ENCODE measurements at regions not wholly inside any gene's neighbourhood (a gene's known extent, or its start where the extent isn't known, plus 50 kb on each side); places are given as distances from the start of the nearest gene placed in this dataset.

DNA sequence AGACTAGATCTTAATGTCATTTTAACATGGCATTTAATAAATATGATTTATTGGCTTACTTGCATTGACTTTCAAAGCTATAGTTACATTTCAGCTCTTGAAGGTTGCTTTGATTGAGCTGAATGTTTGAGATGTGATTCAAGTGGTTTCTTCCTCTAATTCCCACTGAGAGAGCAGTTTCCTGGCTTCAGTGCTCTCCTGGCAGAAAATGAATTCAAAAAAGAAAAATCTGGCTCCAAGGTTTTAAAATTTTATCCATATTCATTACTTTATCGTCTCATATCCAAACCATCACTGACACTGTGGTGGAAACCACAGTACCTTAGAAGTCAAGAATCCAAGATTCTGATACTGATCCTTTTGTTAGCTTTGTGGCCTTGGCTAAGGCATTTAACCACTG is 263.1 kb upstream of the HSF2 start:
- TF ChIP-seq, protein P1, sequence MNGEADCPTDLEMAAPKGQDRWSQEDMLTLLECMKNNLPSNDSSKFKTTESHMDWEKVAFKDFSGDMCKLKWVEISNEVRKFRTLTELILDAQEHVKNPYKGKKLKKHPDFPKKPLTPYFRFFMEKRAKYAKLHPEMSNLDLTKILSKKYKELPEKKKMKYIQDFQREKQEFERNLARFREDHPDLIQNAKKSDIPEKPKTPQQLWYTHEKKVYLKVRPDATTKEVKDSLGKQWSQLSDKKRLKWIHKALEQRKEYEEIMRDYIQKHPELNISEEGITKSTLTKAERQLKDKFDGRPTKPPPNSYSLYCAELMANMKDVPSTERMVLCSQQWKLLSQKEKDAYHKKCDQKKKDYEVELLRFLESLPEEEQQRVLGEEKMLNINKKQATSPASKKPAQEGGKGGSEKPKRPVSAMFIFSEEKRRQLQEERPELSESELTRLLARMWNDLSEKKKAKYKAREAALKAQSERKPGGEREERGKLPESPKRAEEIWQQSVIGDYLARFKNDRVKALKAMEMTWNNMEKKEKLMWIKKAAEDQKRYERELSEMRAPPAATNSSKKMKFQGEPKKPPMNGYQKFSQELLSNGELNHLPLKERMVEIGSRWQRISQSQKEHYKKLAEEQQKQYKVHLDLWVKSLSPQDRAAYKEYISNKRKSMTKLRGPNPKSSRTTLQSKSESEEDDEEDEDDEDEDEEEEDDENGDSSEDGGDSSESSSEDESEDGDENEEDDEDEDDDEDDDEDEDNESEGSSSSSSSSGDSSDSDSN (IDR thresholded peaks at IDR 0.05; ENCODE audit: borderline replicate concordance in 1 of 2, low read depth in 2 of 2, low read length in 2 of 2): no peak
- TF ChIP-seq KAT7 (CRISPR knock-in tag; IDR thresholded peaks at IDR 0.05; ENCODE audit: borderline replicate concordance) (no peak), ZSCAN29 (IDR thresholded peaks at IDR 0.05) (no peak), RAD21 (CRISPR knock-in tag; conservative IDR thresholded peaks at IDR 0.05 in 1 of 2, IDR thresholded peaks at IDR 0.05 in 1 of 2) (no peak), POLR2A (conservative IDR thresholded peaks at IDR 0.05) (no peak), SAFB (IDR thresholded peaks at IDR 0.05; ENCODE audit: borderline replicate concordance, low read depth, low read length) (no peak)
- TF ChIP-seq, protein P2, sequence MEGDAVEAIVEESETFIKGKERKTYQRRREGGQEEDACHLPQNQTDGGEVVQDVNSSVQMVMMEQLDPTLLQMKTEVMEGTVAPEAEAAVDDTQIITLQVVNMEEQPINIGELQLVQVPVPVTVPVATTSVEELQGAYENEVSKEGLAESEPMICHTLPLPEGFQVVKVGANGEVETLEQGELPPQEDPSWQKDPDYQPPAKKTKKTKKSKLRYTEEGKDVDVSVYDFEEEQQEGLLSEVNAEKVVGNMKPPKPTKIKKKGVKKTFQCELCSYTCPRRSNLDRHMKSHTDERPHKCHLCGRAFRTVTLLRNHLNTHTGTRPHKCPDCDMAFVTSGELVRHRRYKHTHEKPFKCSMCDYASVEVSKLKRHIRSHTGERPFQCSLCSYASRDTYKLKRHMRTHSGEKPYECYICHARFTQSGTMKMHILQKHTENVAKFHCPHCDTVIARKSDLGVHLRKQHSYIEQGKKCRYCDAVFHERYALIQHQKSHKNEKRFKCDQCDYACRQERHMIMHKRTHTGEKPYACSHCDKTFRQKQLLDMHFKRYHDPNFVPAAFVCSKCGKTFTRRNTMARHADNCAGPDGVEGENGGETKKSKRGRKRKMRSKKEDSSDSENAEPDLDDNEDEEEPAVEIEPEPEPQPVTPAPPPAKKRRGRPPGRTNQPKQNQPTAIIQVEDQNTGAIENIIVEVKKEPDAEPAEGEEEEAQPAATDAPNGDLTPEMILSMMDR (IDR thresholded peaks at IDR 0.05 in 2 of 3, conservative IDR thresholded peaks at IDR 0.05 in 1 of 3; ENCODE audit: insufficient read depth in 2 of 3, low read depth in 1 of 3, low read length in 3 of 3): no peak

Data from K562 (cell line).